ENCODE measurements at regions not wholly inside any gene's neighbourhood (a gene's known extent, or its start where the extent isn't known, plus 50 kb on each side); places are given as distances from the start of the nearest gene placed in this dataset.

DNA sequence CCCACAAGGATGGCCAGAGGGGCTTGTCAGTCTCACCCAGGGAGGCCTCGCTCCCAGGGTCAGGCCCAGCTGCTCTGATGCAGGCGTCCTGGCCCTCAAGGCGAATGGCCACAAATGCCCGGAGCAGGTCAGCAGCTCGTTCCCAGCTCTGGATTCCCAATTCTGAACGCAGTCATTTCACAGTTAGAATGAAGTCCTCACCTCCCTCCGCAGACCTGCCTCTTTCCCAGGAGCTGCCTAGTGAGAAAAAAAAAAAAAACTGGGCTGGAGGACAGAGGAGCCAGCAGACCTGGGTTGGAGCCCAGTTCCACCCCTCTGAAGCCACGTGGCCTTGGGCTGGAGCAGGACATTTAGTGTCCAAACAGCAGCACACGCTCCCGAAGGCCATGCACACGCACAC is 62.2 kb upstream of the DIO3 start:
- TF ChIP-seq GATA2 (IDR thresholded peaks at IDR 0.05; ENCODE audit: low read depth, low read length) (no peak), GATA3 (IDR thresholded peaks at IDR 0.05; ENCODE audit: low read depth, low read length) (no peak)

DNA sequence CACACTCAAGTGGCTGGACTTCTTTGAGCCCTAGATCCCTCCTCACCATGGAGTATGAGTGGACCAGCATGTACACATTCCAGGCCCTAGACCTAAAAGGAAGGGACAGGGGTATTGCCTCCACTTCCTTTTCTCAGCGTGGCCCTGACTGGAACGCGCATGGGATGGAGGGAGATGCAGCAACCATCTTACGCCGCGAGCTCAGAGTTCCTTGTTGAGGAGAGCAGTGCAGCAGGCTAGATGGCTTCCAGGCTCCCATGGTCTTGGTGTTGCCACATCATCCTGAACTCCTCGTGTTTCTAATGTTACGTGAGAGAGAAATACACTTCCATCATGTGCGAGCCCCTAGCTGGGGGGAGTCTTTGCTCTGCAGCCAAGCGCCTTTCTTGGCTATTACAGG is 61.8 kb upstream of the DIO3 start:
- no peak for TF ChIP-seq GATA2 (IDR thresholded peaks at IDR 0.05; ENCODE audit: low read depth, low read length)
- TF ChIP-seq GATA3 (IDR thresholded peaks at IDR 0.05; ENCODE audit: low read depth, low read length) = no peak

DNA sequence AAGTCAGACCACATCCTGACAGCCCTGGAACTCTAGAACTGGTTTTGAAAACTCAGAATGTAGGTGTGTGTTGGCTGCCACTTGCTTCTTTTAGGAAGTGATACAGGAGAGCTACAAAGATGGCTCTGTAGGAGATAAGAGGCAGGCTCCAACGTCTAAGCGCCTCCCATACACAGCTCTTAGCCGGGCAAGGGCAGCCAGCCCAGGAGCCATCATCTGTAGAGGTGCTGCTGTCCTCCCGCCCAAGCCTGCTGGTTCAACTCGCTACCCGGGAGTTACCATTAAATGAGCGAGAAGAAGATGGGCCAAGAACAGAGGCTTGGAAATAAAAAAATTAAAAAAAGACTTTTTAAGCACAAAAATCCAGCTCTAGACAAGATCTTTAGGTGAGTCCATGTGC is 61.2 kb upstream of the DIO3 start:
- TF ChIP-seq GATA3 (IDR thresholded peaks at IDR 0.05; ENCODE audit: low read depth, low read length) (no peak), GATA2 (IDR thresholded peaks at IDR 0.05; ENCODE audit: low read depth, low read length) (no peak)

DNA sequence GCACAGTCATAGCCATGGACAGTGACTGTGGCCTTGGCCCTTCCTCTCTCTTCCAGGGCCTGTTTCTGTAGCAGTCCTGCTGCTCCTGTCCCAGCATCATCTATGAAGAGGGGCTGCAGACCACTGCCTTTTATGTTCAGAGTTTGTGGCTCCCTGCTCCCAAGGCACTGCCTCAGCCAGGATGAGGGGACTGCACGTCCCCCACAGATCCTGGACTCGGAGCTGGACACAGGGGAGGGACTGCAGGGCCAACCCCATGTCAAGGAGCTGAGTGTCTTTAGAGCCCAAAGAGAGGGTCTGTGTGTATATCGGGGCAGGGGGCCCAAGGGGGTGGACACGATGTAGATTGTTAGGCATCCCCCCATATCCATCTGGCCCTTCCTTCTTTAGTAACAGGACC is 60.6 kb upstream of the DIO3 start:
- TF ChIP-seq GATA2 (IDR thresholded peaks at IDR 0.05; ENCODE audit: low read depth, low read length) = no peak
- TF ChIP-seq GATA3 (IDR thresholded peaks at IDR 0.05; ENCODE audit: low read depth, low read length) = no peak

DNA sequence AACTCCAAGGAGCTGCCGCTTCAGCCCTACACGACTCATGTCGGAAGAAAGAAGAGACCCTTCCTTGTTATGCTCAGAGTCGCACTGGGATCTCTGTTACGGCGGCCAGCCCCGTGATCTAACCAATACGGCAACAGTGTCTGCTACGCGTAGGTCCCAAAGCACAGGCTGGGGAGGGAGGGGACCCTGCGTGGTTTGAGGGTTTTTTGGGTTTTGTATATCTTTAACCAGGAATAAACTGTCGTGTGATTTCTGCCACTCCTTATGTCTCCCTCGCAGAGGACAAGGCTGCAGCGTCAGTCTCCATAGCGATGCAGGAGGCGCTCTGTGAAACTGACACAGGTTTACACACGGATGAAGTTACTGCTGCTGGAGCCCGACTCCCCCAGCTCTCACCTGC is 60.0 kb upstream of the DIO3 start:
- TF ChIP-seq GATA2 (IDR thresholded peaks at IDR 0.05; ENCODE audit: low read depth, low read length) (no peak), GATA3 (IDR thresholded peaks at IDR 0.05; ENCODE audit: low read depth, low read length) (no peak)

DNA sequence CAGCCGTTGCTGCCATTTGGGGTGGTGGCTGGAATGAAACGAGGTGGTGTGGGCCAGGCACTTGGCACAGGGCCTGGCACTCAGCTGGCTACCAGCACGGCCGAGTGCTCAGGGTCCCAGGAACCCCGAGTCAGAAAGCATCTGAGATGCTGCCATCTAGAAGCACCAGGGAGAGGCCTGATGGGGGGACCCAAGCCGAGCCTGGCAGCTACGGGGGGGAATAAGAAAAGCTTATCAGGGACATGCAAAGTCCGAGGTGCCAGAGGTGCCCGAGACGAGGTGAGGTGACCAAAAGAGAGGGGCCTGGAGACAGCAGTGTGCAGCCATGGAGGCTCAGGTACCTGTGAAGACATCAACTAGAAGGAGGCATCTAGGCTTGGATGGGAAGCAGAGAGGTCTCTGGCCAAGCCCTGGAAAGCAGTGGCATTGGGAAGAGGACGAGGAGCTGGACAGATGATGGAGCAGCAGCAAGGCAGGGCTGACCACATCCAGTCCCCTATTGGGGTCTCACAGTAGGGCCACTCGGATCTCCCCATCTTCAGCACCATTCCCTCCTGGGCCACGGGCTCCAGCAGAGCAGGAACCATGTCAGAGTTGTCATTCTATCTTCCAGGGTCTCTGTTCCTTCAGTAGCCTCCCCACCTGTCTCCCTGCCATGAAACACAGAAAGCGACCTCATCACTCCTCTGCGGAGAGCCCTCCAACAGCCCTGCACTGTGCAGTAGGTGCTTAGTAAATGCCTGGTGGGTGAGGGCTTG is 59.3 kb upstream of the DIO3 start:
- no peak for TF ChIP-seq GATA2 (IDR thresholded peaks at IDR 0.05; ENCODE audit: low read depth, low read length)
- TF ChIP-seq GATA3 (IDR thresholded peaks at IDR 0.05; ENCODE audit: low read depth, low read length) = no peak

DNA sequence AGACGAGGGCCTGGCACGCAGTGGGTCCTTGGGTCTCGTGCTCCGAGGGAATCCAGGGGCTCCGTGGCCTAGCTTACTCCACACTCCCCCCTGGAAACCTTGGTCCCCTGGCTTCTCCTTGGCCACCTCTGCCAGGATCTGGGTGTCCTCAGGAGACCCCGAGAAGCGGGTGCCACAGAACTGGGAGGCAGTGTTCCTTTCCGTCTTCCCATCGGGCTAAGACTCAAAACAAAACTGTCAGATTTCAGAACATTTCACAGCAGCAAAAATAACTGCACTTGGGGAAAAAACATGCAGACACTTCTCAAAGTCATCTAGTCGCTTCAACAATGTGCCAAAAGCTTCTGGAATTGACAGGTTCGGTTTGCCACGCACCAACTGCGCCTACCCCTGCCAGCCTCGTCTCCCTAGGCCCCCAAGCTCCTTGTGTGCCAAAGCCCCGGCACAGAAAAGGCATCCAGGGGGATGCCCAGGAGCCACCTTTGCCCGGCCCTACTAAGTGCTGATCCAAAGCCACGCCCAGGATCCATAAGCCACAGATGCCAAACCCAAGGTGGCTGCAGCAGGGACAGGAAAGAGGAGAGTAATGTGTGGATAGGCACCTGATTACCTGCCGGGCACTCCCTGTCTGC is 58.4 kb upstream of the DIO3 start:
- TF ChIP-seq GATA3 (IDR thresholded peaks at IDR 0.05; ENCODE audit: low read depth, low read length) (no peak), GATA2 (IDR thresholded peaks at IDR 0.05; ENCODE audit: low read depth, low read length) (no peak)

DNA sequence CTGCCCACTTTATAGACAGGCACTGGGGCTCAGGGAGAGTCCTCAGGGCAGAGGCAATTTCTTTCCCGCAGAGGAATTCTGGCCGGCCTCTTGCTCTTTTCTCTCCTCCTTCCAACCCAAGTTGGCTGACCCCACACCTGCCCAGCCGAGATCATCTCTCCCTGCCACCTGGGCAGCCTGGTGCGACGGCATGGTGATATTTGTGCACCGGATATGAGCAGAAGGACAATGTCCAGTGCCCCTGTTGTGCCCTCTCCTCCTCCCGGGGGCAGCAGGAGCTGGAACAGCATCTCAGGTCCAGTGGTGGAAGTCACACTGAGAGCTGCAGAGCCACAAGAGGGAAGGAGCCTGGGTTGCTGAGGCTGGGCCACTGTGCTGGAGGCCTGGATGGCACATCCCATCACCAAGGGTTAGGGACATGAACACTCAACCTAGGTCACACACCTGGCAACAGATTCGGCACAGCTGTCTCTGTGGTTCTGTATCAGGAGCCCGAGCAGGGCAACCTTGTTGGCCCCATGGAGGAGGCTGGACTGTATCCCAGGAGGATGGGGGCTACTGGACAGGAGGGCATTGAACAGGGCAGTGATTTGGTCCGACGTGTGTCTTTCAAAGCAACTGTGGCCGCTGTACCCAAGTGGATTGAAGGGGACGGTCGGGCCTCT is 57.7 kb upstream of the DIO3 start:
- TF ChIP-seq GATA2 (IDR thresholded peaks at IDR 0.05; ENCODE audit: low read depth, low read length) (no peak), GATA3 (IDR thresholded peaks at IDR 0.05; ENCODE audit: low read depth, low read length) (no peak)

DNA sequence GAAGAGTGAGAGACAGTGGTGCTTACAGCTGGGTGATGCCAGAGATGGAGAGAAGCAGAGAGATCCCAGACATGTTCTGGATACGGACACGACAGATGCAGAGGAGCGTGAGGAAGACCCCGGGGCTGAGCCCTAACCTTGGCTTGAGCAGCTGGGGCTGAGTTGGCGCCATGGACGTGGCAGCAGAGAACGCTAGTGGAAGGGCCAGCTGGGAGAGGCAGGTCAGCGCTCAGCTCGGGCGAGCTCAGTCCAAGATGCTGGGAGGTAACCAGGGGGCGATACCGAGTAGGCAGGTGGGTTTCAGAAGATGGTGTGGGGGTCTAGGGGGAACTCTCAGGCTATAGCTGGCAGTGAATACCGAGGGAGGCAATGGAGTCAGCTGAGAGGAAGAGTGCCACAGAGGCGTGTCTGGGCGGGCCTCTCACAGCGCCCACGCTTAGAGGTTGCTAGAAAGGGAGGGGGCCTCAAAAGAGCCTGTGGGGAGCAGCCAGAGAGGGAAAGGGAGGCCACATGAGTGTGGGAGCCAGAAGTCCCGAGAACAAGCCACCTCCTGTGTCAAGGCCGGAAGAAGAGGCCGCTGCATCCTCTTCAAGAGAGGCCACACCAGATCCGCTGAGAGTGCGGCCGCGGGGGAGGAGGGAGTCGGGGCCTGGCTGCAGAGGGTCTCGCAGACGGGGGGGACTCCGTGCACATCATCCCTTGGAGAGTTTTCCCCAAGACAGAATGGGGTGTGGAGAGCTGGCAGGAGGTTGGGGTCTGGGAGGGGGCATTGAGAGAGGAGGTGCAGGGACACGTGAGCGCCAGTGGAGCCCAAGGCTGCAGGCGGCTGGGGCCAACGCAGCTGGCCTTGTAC is 57.0 kb upstream of the DIO3 start:
- TF ChIP-seq GATA2 (IDR thresholded peaks at IDR 0.05; ENCODE audit: low read depth, low read length) (no peak), GATA3 (IDR thresholded peaks at IDR 0.05; ENCODE audit: low read depth, low read length) (no peak)

DNA sequence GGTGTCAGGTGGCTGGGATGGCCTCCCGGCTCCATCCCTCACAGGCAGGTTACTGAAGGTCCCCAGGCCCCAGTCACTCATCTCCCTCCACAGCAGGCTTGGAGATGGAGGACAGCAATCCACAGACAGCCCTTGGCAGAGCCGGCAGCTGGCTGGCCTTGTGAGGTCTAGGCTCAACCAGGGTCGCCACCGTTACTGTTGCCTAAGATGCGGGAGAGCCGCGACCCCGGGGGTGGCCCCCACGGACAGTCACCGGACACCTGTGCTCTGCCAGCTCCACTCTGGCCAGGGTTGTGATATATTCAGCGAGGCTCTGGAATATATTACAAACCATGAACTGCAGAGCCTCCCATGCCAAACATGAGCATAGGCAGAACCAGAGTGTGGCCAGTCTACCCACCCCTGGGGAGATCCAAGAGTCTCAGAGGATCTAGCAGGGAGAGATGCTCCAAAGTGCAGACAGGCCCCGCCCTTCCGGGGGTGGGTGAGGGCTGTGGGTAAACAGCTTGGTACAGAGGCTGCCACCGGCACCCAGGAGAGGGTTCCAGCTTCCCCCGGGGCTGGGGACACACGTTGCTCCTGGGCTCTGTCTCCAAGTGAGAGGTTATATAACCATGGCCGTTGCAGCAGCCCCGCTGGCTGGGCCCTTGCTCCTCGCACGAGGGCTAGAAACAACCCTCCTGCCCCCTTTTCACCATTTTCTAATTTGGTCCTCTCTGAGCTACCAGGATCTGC is 55.9 kb upstream of the DIO3 start:
- TF ChIP-seq GATA3 (IDR thresholded peaks at IDR 0.05; ENCODE audit: low read depth, low read length) = no peak
- TF ChIP-seq GATA2 (IDR thresholded peaks at IDR 0.05; ENCODE audit: low read depth, low read length) = no peak

DNA sequence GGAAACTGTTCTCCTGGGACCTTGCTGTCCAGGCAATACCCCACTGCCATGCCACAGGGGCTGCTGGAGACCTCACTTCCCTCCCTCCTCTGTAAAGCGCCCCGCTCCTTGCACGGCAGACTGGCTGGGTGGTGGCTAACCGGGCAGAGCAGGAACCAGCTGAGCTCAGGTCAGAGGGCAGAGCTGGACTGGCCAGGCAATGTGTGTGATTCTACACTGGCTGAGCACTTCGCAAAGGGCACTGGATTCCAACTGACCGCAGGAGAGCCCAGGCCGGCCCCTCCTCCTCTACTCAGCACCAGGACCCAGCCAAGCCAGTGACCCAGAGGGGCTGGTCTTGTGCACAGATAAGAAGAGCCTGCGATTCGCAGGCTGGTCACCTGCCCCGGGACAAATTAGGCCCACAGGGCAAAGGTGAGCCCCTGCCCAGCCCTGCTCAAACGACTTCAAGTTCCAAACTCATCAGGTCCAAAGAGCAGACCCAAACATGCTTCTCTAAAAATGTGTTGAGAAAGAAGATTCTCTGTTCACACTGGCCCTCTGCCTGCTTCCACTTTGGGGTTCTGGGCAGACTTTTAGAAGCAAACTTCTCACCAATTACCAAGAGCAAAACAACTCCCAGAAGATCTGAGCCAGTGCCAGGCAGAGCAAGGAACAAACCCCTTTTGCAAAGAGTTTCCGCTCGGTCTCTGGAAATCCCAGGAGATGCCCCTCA is 54.9 kb upstream of the DIO3 start:
- no peak for TF ChIP-seq GATA3 (IDR thresholded peaks at IDR 0.05; ENCODE audit: low read depth, low read length)
- no peak for TF ChIP-seq GATA2 (IDR thresholded peaks at IDR 0.05; ENCODE audit: low read depth, low read length)

DNA sequence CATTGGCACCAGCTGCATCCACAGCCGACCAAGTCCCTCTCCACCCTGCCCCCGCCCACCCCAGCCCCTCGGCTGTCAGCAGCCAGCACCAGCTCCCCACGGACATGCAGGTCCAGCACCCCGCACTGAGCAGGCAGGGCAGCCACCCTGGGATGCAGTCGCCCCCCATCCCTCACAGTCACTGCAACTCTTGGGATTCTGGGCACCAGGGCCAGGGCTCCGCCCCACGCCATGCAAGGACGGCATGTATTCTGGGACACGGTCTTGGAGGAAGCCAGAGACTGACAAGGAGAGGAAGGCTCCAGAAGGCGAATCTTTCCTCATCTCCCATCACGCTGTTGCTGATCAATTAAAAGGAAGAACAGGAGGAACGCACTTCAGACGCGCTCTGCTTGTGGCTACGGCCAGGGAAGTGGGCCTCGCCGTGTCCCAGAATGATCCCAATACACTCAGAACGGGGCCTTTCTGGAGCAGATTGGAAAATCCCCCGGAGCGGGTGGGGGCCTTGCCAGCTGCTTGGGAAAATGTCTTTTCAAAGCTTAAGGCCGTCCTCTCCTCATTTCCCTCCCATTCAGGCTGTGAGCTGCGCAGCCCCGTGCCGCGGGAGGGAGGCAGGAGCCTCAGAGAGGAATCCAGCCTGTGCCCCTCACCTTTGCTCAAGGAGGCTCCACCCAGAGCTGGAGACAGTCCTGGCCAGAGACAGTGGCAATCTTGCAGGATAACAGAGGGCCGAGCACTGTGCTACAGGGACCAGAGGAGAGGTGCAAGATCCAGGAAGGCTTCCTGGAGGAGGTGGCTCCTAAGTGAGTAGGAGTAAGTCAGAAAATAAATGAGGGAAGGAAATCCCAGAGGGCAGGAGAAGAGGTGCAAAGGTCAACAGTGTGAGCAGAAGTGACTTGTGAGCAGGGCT is 54.1 kb upstream of the DIO3 start:
- TF ChIP-seq GATA3 (IDR thresholded peaks at IDR 0.05; ENCODE audit: low read depth, low read length) = no peak
